CD8-positive, alpha-beta memory T cell (primary cell): ENCODE measurements at regions not wholly inside any gene's neighbourhood (a gene's known extent, or its start where the extent isn't known, plus 50 kb on each side); places are given as distances from the start of the nearest gene placed in this dataset.
A peak's percentile ranks its signal among the peaks of the same experiment; 100 is the strongest.
"Not testable (repeated sequence)": the region's sequence is repeated elsewhere in the genome, so short reads cannot be mapped to it uniquely, and the experiment has no call there.

Experiments used
- CTCF ChIA-PET: fragments of 350-600 bp; sonication (Branson Sonifier 250); formaldehyde crosslinking; loops from one replicate; lab custom pipeline; 2021; ENCODE audit warnings: antibody characterized with exemption; lab: Charles Lee
- POLR2A ChIA-PET: fragments of 350-600 bp; sonication (Branson Sonifier 250); formaldehyde crosslinking; loops from one replicate; lab custom pipeline; 2021; ENCODE audit warnings: antibody characterized with exemption; lab: Charles Lee
- DNase-seq, 5 donors: peaks; one replicate each; pipeline versions ENCODE4 v3.0.0 to v3.0.0-alpha.2; 2020 to 2022; ENCODE audit warnings: mixed read lengths in 1 of 5
- H3K27ac ChIP-seq: one replicate; pipeline ENCODE4 v1.7.0; 2013; ENCODE audit warnings: low read depth, mild to moderate bottlenecking, low read length, moderate library complexity
- H3K27me3 ChIP-seq: 2 replicates; pipeline ENCODE4 v1.7.0; 2013; ENCODE audit warnings: low read length, mild to moderate bottlenecking; ENCODE audit not compliant: insufficient read depth, poor library complexity, severe bottlenecking
- H3K36me3 ChIP-seq: 2 replicates; pipeline ENCODE4 v1.7.0; 2013; ENCODE audit warnings: mild to moderate bottlenecking, low read length, moderate library complexity; ENCODE audit not compliant: insufficient read depth
- H3K4me1 ChIP-seq: 2 replicates; pipeline ENCODE4 v1.7.0; 2013; ENCODE audit warnings: mild to moderate bottlenecking, low read length, moderate library complexity; ENCODE audit not compliant: insufficient read depth
- H3K4me3 ChIP-seq: 2 replicates; pipeline ENCODE4 v1.7.0; 2013; ENCODE audit warnings: mild to moderate bottlenecking, low read length
- H3K9me3 ChIP-seq: 2 replicates; pipeline ENCODE4 v1.7.0; 2013; ENCODE audit warnings: mild to moderate bottlenecking, low read length
- H3K27ac Mint-ChIP-seq, 8 donors: one replicate each; pipeline ENCODE4 v1.8.0; 2020 to 2021; ENCODE audit warnings: mixed read lengths in 8 of 8, mild to moderate bottlenecking in 6 of 8, inconsistent platforms in 3 of 8, moderate library complexity in 3 of 8
- H3K27me3 Mint-ChIP-seq, 2 donors: one replicate each; pipeline ENCODE4 v1.8.0; 2020 to 2021; ENCODE audit warnings: mixed read lengths in 2 of 2, mild to moderate bottlenecking in 1 of 2, moderate library complexity in 1 of 2
- H3K36me3 Mint-ChIP-seq, 3 donors: one replicate each; pipeline ENCODE4 v1.8.0; 2020 to 2021; ENCODE audit warnings: mixed read lengths in 3 of 3, inconsistent platforms in 1 of 3, mild to moderate bottlenecking in 1 of 3
- H3K4me1 Mint-ChIP-seq, 3 donors: one replicate each; pipeline ENCODE4 v1.8.0; 2020 to 2021; ENCODE audit warnings: mixed read lengths in 3 of 3, inconsistent platforms in 1 of 3, mild to moderate bottlenecking in 1 of 3
- H3K4me3 Mint-ChIP-seq, 7 donors: one replicate each; pipeline ENCODE4 v1.8.0; 2020 to 2021; ENCODE audit warnings: mixed read lengths in 7 of 7, mild to moderate bottlenecking in 6 of 7, moderate library complexity in 4 of 7, inconsistent platforms in 2 of 7
- H3K9me3 Mint-ChIP-seq, 5 donors: one replicate each; pipeline ENCODE4 v1.8.0; 2020 to 2022; ENCODE audit warnings: mixed read lengths in 5 of 5, mild to moderate bottlenecking in 3 of 5, moderate library complexity in 2 of 5, inconsistent platforms in 1 of 5

DNA sequence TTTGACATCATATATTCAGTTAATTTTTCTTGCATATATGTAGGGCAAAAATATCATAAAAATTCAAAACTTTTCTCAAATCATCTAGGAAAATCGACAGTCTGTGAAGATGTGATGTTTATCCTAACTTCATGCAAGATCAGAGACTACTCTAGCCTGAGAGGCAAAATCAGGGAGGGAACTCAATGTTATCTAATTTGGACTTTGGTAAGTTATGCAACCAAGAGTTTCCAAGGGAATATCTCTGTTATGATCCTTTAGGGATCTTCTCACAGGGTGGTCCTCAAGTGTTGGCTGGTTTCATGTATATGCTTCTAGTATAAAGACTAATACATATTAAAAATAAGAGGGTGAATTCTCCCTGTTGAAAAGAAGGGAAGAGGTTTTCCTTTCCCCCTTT, 723.9 kb downstream of the KHDRBS2 start:
- Histone ChIP-seq H3K9me3 (no peaks in the 10 kb centered on the region), H3K27ac (no peak overlapping the region), H3K4me1 (no peaks in the 10 kb centered on the region), H3K36me3 (no peaks in the 10 kb centered on the region), H3K27me3 (no peaks in the 10 kb centered on the region), H3K4me3 (no peak overlapping the region)
- ChIA-PET POLR2A (no interaction called here), CTCF (no interaction called here)
- Mint-ChIP-seq H3K27ac (no peak overlapping the region), H3K4me1 (no peaks in the 10 kb centered on the region), H3K9me3 (peaks cover 21 to 65% (median 26%) of the 10 kb centered on the region in 5 donors), H3K36me3 (no peaks in the 10 kb centered on the region), H3K4me3 (no peak overlapping the region), H3K27me3 (no peaks in the 10 kb centered on the region)
- no peak for DNase-seq

DNA sequence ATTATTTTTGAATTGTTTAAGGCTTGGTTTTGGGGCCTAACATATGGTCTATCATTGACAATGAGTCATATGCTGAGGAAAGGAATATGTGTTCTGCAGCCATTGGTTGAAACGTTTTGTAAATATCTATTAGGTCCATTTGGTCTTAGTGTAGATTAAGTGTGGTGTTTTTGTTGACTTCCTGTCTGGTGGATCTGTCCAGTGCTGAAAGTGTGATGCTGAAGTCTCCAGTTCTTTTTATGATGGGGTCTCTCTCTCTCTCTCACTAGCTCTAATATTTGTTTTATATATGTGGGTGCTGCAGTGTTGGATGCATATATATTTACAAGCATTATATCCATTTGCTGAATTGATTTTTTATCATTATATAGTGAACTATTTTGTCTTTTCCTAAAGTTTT, 727.2 kb downstream of the KHDRBS2 start:
- Mint-ChIP-seq H3K36me3 (no peaks in the 10 kb centered on the region), H3K9me3 (peaks cover 16 to 44% (median 28%) of the 10 kb centered on the region in 5 donors), H3K27me3 (no peaks in the 10 kb centered on the region), H3K27ac (no peak overlapping the region), H3K4me1 (no peaks in the 10 kb centered on the region), H3K4me3 (no peak overlapping the region)
- Histone ChIP-seq H3K4me3 (no peak overlapping the region), H3K27me3 (no peaks in the 10 kb centered on the region), H3K4me1 (no peaks in the 10 kb centered on the region), H3K9me3 (no peaks in the 10 kb centered on the region), H3K27ac (no peak overlapping the region), H3K36me3 (no peaks in the 10 kb centered on the region)
- DNase-seq = no peak
- CTCF ChIA-PET = no interaction called here
- POLR2A ChIA-PET = no interaction called here

DNA sequence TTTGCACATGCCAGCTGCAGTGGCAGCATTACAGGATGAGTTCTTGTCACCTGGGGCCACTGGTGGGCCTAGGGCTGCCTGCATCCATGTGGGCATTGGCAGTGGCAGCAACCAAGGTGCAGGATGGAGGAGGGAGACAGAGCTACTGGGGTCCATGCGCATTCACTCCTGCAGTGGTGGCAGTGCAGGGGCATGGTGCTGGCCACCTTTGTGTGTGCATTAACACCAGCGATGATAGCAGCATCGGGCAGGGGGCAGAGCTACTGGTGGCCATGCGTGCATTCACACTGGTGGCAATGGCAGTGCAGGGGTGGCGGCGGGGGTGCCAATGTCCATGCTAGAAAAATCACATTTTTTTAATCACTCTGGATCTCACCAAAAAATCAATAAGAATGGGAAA, 730.0 kb downstream of the KHDRBS2 start:
- no peaks in the 10 kb centered on the region for H3K36me3 ChIP-seq
- H3K9me3 ChIP-seq = no peaks in the 10 kb centered on the region
- H3K4me3 ChIP-seq = no peak overlapping the region
- no peaks in the 10 kb centered on the region for H3K27me3 ChIP-seq
- ChIA-PET CTCF (no interaction called here), POLR2A (no interaction called here)
- H3K4me1 ChIP-seq = no peaks in the 10 kb centered on the region
- H3K27ac ChIP-seq = no peak overlapping the region
- Mint-ChIP-seq H3K4me1 (no peaks in the 10 kb centered on the region), H3K27ac (no peak overlapping the region), H3K4me3 (no peak overlapping the region), H3K27me3 (no peaks in the 10 kb centered on the region), H3K9me3 (peaks cover 25 to 50% (median 39%) of the 10 kb centered on the region in 5 donors), H3K36me3 (no peaks in the 10 kb centered on the region)
- no peak for DNase-seq

DNA sequence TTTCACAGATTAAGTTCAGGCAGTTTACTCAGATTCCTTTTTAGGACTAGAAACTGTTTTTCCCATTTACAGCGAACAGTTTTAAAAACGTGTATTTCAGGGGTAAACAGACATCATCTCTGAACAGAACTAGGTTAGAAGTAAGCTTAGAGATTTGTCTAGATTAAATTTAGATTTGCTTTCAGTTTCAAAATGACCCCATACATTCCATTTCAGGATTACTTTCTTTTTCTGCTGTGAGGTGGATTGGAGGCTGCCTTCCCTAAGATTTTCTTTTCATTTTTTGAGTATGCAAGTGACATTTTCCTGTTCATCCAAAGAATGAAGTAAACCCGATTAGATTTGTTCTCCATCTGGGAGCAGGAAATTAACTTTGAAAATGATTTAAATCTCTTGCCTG, 747.2 kb downstream of the KHDRBS2 start:
- Mint-ChIP-seq H3K4me3 (no peak overlapping the region), H3K36me3 (no peaks in the 10 kb centered on the region), H3K27me3 (peaks cover 0 to 2% of the 10 kb centered on the region in 2 donors), H3K4me1 (no peaks in the 10 kb centered on the region), H3K27ac (no peak overlapping the region), H3K9me3 (peaks cover 6 to 50% (median 33%) of the 10 kb centered on the region in 5 donors)
- H3K9me3 ChIP-seq = no peaks in the 10 kb centered on the region
- DNase-seq = no peak
- ChIA-PET CTCF (no interaction called here), POLR2A (no interaction called here)
- H3K27ac ChIP-seq = no peak overlapping the region
- no peak overlapping the region for H3K4me3 ChIP-seq
- no peaks in the 10 kb centered on the region for H3K36me3 ChIP-seq
- H3K27me3 ChIP-seq = no peaks in the 10 kb centered on the region
- H3K4me1 ChIP-seq = no peaks in the 10 kb centered on the region

DNA sequence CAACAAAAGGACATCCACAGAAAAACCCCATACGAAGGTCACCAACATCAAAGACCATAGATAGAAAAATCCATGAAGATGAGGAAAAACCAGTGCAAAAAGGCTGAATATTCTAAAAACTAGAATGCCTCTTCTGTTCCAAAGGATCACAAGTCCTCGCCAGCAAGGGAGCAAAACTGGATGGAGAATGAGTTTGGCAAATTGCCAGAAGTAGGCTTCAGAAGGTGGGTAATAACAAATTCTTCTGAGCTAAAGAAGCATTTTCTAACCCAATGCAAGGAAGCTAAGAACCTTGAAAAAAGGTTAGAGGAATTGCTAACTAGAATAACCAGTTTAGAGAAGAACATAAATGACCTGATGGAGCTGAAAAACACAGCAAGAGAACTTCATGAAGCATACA, 753.3 kb downstream of the KHDRBS2 start:
- CTCF ChIA-PET, H3K36me3 Mint-ChIP-seq, H3K27ac ChIP-seq, H3K4me3 Mint-ChIP-seq, H3K36me3 ChIP-seq, H3K4me1 Mint-ChIP-seq, H3K27me3 Mint-ChIP-seq, DNase-seq, H3K27me3 ChIP-seq, H3K4me1 ChIP-seq, H3K4me3 ChIP-seq, H3K9me3 ChIP-seq, POLR2A ChIA-PET: not testable (repeated sequence)
- Mint-ChIP-seq H3K9me3 (peaks cover 13 to 49% (median 32%) of the 10 kb centered on the region in 5 donors), H3K27ac (peak overlapping the region in 1 of 8 donors; percentile 1)
